ENCODE measurements at regions not wholly inside any gene's neighbourhood (a gene's known extent, or its start where the extent isn't known, plus 50 kb on each side); places are given as distances from the start of the nearest gene placed in this dataset.

DNA sequence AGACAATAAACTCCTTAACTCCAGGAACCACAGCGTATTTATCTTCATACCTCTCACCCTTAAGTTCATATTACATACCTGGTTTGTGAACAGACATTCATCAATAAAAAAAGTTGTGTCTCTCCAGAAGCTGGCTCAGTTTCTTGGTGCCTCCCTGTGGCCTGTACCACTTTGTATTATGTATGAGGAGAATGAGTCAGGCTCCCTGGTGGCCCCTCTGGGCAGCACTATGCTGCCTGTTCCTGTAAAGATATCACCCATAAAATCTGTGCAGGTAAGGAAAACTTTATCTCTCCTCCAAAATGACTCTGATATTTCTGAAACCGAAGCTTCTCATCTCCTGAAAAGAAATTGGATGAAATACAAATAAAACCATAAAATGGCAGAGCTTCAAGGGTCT, 198.4 kb upstream of the NT5C1B start:
- H3K27ac ChIP-seq (ENCODE audit: low read length) = no peak overlapping the region
- no peaks in the 10 kb centered on the region for H3K79me2 ChIP-seq (replicated peaks; ENCODE audit: insufficient read depth, low read length)
- H3K9me2 ChIP-seq (ENCODE audit: insufficient read depth, low read length) = no peaks in the 10 kb centered on the region
- H3K9me3 ChIP-seq (ENCODE audit: low read length) = no peaks in the 10 kb centered on the region
- H3K36me3 ChIP-seq (ENCODE audit: insufficient read depth, low read length) = no peaks in the 10 kb centered on the region
- no peaks in the 10 kb centered on the region for H4K20me1 ChIP-seq (ENCODE audit: insufficient read depth)
- no peaks in the 10 kb centered on the region for H3K27me3 ChIP-seq (ENCODE audit: insufficient read depth, low read depth, low read length)
- TF ChIP-seq, protein P1, sequence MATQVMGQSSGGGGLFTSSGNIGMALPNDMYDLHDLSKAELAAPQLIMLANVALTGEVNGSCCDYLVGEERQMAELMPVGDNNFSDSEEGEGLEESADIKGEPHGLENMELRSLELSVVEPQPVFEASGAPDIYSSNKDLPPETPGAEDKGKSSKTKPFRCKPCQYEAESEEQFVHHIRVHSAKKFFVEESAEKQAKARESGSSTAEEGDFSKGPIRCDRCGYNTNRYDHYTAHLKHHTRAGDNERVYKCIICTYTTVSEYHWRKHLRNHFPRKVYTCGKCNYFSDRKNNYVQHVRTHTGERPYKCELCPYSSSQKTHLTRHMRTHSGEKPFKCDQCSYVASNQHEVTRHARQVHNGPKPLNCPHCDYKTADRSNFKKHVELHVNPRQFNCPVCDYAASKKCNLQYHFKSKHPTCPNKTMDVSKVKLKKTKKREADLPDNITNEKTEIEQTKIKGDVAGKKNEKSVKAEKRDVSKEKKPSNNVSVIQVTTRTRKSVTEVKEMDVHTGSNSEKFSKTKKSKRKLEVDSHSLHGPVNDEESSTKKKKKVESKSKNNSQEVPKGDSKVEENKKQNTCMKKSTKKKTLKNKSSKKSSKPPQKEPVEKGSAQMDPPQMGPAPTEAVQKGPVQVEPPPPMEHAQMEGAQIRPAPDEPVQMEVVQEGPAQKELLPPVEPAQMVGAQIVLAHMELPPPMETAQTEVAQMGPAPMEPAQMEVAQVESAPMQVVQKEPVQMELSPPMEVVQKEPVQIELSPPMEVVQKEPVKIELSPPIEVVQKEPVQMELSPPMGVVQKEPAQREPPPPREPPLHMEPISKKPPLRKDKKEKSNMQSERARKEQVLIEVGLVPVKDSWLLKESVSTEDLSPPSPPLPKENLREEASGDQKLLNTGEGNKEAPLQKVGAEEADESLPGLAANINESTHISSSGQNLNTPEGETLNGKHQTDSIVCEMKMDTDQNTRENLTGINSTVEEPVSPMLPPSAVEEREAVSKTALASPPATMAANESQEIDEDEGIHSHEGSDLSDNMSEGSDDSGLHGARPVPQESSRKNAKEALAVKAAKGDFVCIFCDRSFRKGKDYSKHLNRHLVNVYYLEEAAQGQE (IDR thresholded peaks at IDR 0.05; ENCODE audit: borderline replicate concordance) = no peak
- no peak for TF ChIP-seq SMC3 (conservative IDR thresholded peaks at IDR 0.05; ENCODE audit: poor library complexity)
- TF ChIP-seq, protein P2, sequence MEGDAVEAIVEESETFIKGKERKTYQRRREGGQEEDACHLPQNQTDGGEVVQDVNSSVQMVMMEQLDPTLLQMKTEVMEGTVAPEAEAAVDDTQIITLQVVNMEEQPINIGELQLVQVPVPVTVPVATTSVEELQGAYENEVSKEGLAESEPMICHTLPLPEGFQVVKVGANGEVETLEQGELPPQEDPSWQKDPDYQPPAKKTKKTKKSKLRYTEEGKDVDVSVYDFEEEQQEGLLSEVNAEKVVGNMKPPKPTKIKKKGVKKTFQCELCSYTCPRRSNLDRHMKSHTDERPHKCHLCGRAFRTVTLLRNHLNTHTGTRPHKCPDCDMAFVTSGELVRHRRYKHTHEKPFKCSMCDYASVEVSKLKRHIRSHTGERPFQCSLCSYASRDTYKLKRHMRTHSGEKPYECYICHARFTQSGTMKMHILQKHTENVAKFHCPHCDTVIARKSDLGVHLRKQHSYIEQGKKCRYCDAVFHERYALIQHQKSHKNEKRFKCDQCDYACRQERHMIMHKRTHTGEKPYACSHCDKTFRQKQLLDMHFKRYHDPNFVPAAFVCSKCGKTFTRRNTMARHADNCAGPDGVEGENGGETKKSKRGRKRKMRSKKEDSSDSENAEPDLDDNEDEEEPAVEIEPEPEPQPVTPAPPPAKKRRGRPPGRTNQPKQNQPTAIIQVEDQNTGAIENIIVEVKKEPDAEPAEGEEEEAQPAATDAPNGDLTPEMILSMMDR (IDR thresholded peaks at IDR 0.05; ENCODE audit: poor library complexity, severe bottlenecking) = no peak
- TF ChIP-seq TAF1 (IDR thresholded peaks at IDR 0.05; ENCODE audit: low read depth) = no peak
- no peak for TF ChIP-seq RAD21 (conservative IDR thresholded peaks at IDR 0.05)
- H2AFZ ChIP-seq (ENCODE audit: low read depth, low read length) = no peak overlapping the region
- H3K4me2 ChIP-seq (ENCODE audit: low read length) = no peak overlapping the region
- no peak overlapping the region for H3K4me3 ChIP-seq (ENCODE audit: low read length)
- no peak overlapping the region for H3K9ac ChIP-seq (ENCODE audit: low read length)
- no peaks in the 10 kb centered on the region for H3F3A ChIP-seq (ENCODE audit: insufficient read depth, low read length, poor library complexity, severe bottlenecking)

DNA sequence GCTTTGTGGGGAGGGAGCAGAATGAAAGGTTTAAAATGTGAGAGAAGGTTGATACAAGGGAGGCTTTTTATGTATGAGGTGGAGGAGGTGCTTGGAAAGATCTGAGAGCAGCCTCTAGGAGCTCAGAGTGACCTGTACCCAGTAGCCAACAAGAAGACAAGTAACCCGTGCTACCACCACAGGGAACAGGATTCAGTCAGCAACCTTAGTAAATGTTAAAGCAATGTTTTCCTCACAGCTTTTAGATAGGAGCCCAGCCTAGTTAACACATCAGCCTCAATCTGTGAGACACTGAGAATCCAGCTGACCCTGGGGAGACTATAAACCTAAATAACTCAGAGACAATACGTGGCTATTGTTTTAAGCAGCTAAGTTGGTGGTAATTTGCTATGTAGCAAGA, 194.9 kb upstream of the NT5C1B start:
- Histone ChIP-seq H3F3A (ENCODE audit: insufficient read depth, low read length, poor library complexity, severe bottlenecking) (no peaks in the 10 kb centered on the region), H3K79me2 (replicated peaks; ENCODE audit: insufficient read depth, low read length) (no peaks in the 10 kb centered on the region), H4K20me1 (ENCODE audit: insufficient read depth) (no peaks in the 10 kb centered on the region), H3K9me2 (ENCODE audit: insufficient read depth, low read length) (no peaks in the 10 kb centered on the region), H3K36me3 (ENCODE audit: insufficient read depth, low read length) (no peaks in the 10 kb centered on the region), H3K27me3 (ENCODE audit: insufficient read depth, low read depth, low read length) (no peaks in the 10 kb centered on the region), H3K9ac (ENCODE audit: low read length) (no peak overlapping the region), H3K9me3 (ENCODE audit: low read length) (no peaks in the 10 kb centered on the region), H3K27ac (ENCODE audit: low read length) (no peak overlapping the region), H3K4me2 (ENCODE audit: low read length) (no peak overlapping the region), H3K4me3 (ENCODE audit: low read length) (no peak overlapping the region), H2AFZ (ENCODE audit: low read depth, low read length) (no peak overlapping the region)
- TF ChIP-seq RAD21 (conservative IDR thresholded peaks at IDR 0.05) (no peak), MXI1 (conservative IDR thresholded peaks at IDR 0.05; ENCODE audit: poor library complexity, severe bottlenecking) (no peak), TAF1 (IDR thresholded peaks at IDR 0.05; ENCODE audit: low read depth) (no peak), SMC3 (conservative IDR thresholded peaks at IDR 0.05; ENCODE audit: poor library complexity) (no peak), EP300 (conservative IDR thresholded peaks at IDR 0.05; ENCODE audit: poor library complexity, severe bottlenecking) (no peak), POLR2AphosphoS5 (IDR thresholded peaks at IDR 0.05) (no peak), EZH2 (IDR thresholded peaks at IDR 0.05; ENCODE audit: borderline replicate concordance, insufficient read depth, low read length, poor library complexity, severe bottlenecking) (no peak)
- TF ChIP-seq, protein P1 (IDR thresholded peaks at IDR 0.05; ENCODE audit: borderline replicate concordance) = no peak
- TF ChIP-seq, protein P2 (IDR thresholded peaks at IDR 0.05; ENCODE audit: poor library complexity, severe bottlenecking) = no peak

All from neural cell (in vitro differentiated cells).